H1 (cell line): ENCODE measurements at regions not wholly inside any gene's neighbourhood (a gene's known extent, or its start where the extent isn't known, plus 50 kb on each side); places are given as distances from the start of the nearest gene placed in this dataset.

Experiments
- CTCF ChIA-PET: fragments of 300-600 bp; sonication (Branson Sonifier 250); formaldehyde crosslinking; loops from one replicate; lab custom pipeline; 2021; ENCODE audit not compliant: partially characterized antibody; lab: Charles Lee
- POLR2A ChIA-PET: fragments of 300-600 bp; sonication (Branson Sonifier 250); formaldehyde crosslinking; loops from one replicate; lab custom pipeline; 2021; ENCODE audit warnings: inconsistent platforms; ENCODE audit not compliant: partially characterized antibody; lab: Charles Lee
- DNase-seq, 2 experiments: peaks; one replicate each; pipeline versions ENCODE4 v3.0.0 to v3.0.0-alpha.2; 2010 to 2022; ENCODE audit warnings: low spot score in 2 of 2, low read depth in 1 of 2, mixed read lengths in 1 of 2
- FAIRE-seq: peaks from 2 replicates; lab custom pipeline; 2011; peaks lifted over from hg19 to GRCh38; lab: Jason Lieb, UNC
- H2AFZ ChIP-seq: 2 replicates; pipeline ENCODE4 v1.8.1; 2012; ENCODE audit warnings: low read length, inconsistent platforms
- H2AK5ac ChIP-seq: 2 replicates; pipeline ENCODE4 v1.6.1; 2013; ENCODE audit warnings: low read depth, low read length
- H2BK120ac ChIP-seq: replicated peaks from 2 replicates; pipeline ENCODE3; 2013; ENCODE audit warnings: low read depth, low read length, inconsistent platforms
- H2BK12ac ChIP-seq: 2 replicates; pipeline ENCODE4 v1.6.1; 2013; ENCODE audit warnings: low read depth, low read length
- H2BK15ac ChIP-seq: 2 replicates; pipeline ENCODE4 v1.6.1; 2013; ENCODE audit warnings: low read length
- H2BK20ac ChIP-seq: 2 replicates; pipeline ENCODE4 v1.6.1; 2013; ENCODE audit warnings: low read length
- H2BK5ac ChIP-seq: 2 replicates; pipeline ENCODE4 v1.6.1; 2013; ENCODE audit warnings: low read depth, low read length
- H3K14ac ChIP-seq: 2 replicates; pipeline ENCODE4 v1.6.1; 2013; ENCODE audit warnings: inconsistent platforms; ENCODE audit not compliant: insufficient read length
- H3K18ac ChIP-seq: 2 replicates; pipeline ENCODE4 v1.6.1; 2013; ENCODE audit warnings: low read length; ENCODE audit errors: extremely low read depth
- H3K23ac ChIP-seq: 2 replicates; pipeline ENCODE4 v1.6.1; 2013; ENCODE audit warnings: inconsistent platforms; ENCODE audit not compliant: insufficient read length
- H3K23me2 ChIP-seq: 2 replicates; pipeline ENCODE4 v1.6.1; 2013; ENCODE audit warnings: low read depth, low read length
- H3K27ac ChIP-seq: 2 replicates; pipeline ENCODE4 v1.6.1; 2011; ENCODE audit warnings: low read depth, low read length, inconsistent platforms
- H3K27me3 ChIP-seq, 4 experiments: replicated peaks in 1 of 4; 1 replicate in 1 of 4; 2 replicates in 3 of 4; pipeline versions ENCODE4 v1.6.1 to v1.8.1; 2011 to 2013; ENCODE audit warnings: low read length in 3 of 4, mild to moderate bottlenecking in 3 of 4, inconsistent platforms in 2 of 4, mixed read lengths in 2 of 4, moderate library complexity in 1 of 4; ENCODE audit not compliant: control insufficient read depth in 3 of 4, insufficient read depth in 3 of 4; ENCODE audit errors: extremely low read depth in 1 of 4
- H3K36me3 ChIP-seq, 4 experiments: 2 replicates each; pipeline versions ENCODE4 v1.6.1 to v1.8.1; 2011 to 2013; ENCODE audit warnings: mild to moderate bottlenecking in 4 of 4, low read length in 3 of 4, moderate library complexity in 2 of 4, control low read depth in 1 of 4, inconsistent platforms in 1 of 4; ENCODE audit not compliant: insufficient read depth in 4 of 4, control insufficient read depth in 2 of 4
- H3K4ac ChIP-seq: replicated peaks from 2 replicates; pipeline ENCODE3; 2013; ENCODE audit warnings: low read length, low read depth, mixed read lengths, inconsistent platforms; ENCODE audit not compliant: insufficient read length
- H3K4me1 ChIP-seq, 4 experiments: replicated peaks in 1 of 4; 1 replicate in 1 of 4; 2 replicates in 3 of 4; pipeline versions ENCODE4 v1.6.1 to v1.8.1; 2011 to 2013; ENCODE audit warnings: low read length in 3 of 4, inconsistent platforms in 2 of 4, mixed read lengths in 1 of 4; ENCODE audit not compliant: insufficient read depth in 4 of 4, control insufficient read depth in 3 of 4
- H3K4me2 ChIP-seq, 2 experiments: 2 replicates each; pipeline versions ENCODE4 v1.6.1 to v1.8.1; 2011 to 2013; ENCODE audit warnings: low read depth in 2 of 2, low read length in 2 of 2, control low read depth in 1 of 2, inconsistent platforms in 1 of 2, mild to moderate bottlenecking in 1 of 2; ENCODE audit not compliant: insufficient read depth in 1 of 2
- H3K4me3 ChIP-seq, 4 experiments: fragments of 200-600, 300-600 bp in 1 of 4; sonication (generic), shearing (Covaris generic), sonication (Bioruptor Twin) in 1 of 4; 2 replicates each; pipeline versions ENCODE4 v1.5.1 to v1.8.1; 2011 to 2016; ENCODE audit warnings: low read length in 4 of 4, low read depth in 3 of 4, control low read depth in 2 of 4, inconsistent platforms in 2 of 4, mild to moderate bottlenecking in 2 of 4, mixed read lengths in 1 of 4, moderate library complexity in 1 of 4; ENCODE audit not compliant: insufficient read depth in 2 of 4; ENCODE audit errors: extremely low read depth in 1 of 4
- H3K56ac ChIP-seq: replicated peaks from 2 replicates; pipeline ENCODE3; 2013; ENCODE audit warnings: low read depth, mild to moderate bottlenecking, mixed read lengths, low read length, inconsistent platforms; ENCODE audit not compliant: insufficient read length
- H3K79me1 ChIP-seq: 2 replicates; pipeline ENCODE4 v1.6.1; 2013; ENCODE audit warnings: low read depth, low read length, control low read depth
- H3K79me2 ChIP-seq, 2 experiments: 2 replicates each; pipeline versions ENCODE4 v1.6.1 to v1.8.1; 2012 to 2013; ENCODE audit warnings: low read length in 2 of 2, mild to moderate bottlenecking in 2 of 2, inconsistent platforms in 1 of 2; ENCODE audit not compliant: insufficient read depth in 2 of 2, control insufficient read depth in 1 of 2
- H3K9ac ChIP-seq, 4 experiments: replicated peaks in 1 of 4; 1 replicate in 1 of 4; 2 replicates in 3 of 4; pipeline versions ENCODE4 v1.6.1 to v1.8.1; 2011 to 2013; ENCODE audit warnings: low read depth in 3 of 4, low read length in 3 of 4, control low read depth in 2 of 4, mild to moderate bottlenecking in 2 of 4, moderate library complexity in 2 of 4, inconsistent platforms in 1 of 4; ENCODE audit errors: extremely low read depth in 1 of 4
- H3K9me3 ChIP-seq, 2 experiments: 2 replicates each; pipeline versions ENCODE4 v1.6.1 to v1.8.1; 2012 to 2013; ENCODE audit warnings: mild to moderate bottlenecking in 2 of 2, moderate library complexity in 2 of 2, control low read depth in 1 of 2, inconsistent platforms in 1 of 2, low read depth in 1 of 2, low read length in 1 of 2, mixed read lengths in 1 of 2; ENCODE audit not compliant: insufficient read depth in 2 of 2
- H4K20me1 ChIP-seq, 2 experiments: replicated peaks in 1 of 2; 2 replicates each; pipeline versions ENCODE3 to v1.8.1; 2011 to 2013; ENCODE audit warnings: inconsistent platforms in 2 of 2, low read length in 2 of 2, mild to moderate bottlenecking in 1 of 2; ENCODE audit not compliant: insufficient read depth in 2 of 2, control insufficient read depth in 1 of 2
- H4K5ac ChIP-seq: 2 replicates; pipeline ENCODE4 v1.6.1; 2013; ENCODE audit warnings: low read length, low read depth, mixed read lengths, inconsistent platforms; ENCODE audit not compliant: insufficient read length
- H4K8ac ChIP-seq: 2 replicates; pipeline ENCODE4 v1.8.0; 2013; ENCODE audit warnings: mild to moderate bottlenecking, moderate library complexity, low read length, inconsistent platforms; ENCODE audit not compliant: insufficient read depth; ENCODE audit errors: extremely low read depth
- H4K91ac ChIP-seq: replicated peaks from 2 replicates; pipeline ENCODE3; 2013; ENCODE audit warnings: low read length, mixed read lengths, inconsistent platforms; ENCODE audit not compliant: insufficient read length
- FOSL1 ChIP-seq: IDR thresholded peaks from 2 replicates; pipeline ENCODE4 v1.6.1; 2011; ENCODE audit warnings: mild to moderate bottlenecking, low read depth, low read length, moderate library complexity; ENCODE audit not compliant: insufficient read depth
- KDM5A ChIP-seq: fragments of 200-600 bp; IDR thresholded peaks from 2 replicates; pipeline ENCODE4 v1.7.1; 2012; ENCODE audit warnings: mild to moderate bottlenecking, low read length, inconsistent platforms, mixed read lengths
- SP2 ChIP-seq: IDR thresholded peaks from 2 replicates; pipeline ENCODE4 v1.6.1; 2012; ENCODE audit warnings: mild to moderate bottlenecking, low read length, inconsistent platforms
- WGBS, 2 experiments: shearing (Covaris generic) in 1 of 2; methylation state at CpG; one replicate each; pipeline versions ENCODE4 v1.1.6 to v1.1.7; 2013 to 2015; ENCODE audit warnings: low lambda C conversion rate in 2 of 2, mixed read lengths in 2 of 2, inconsistent platforms in 1 of 2, low coverage in 1 of 2, missing lambda C conversion rate in 1 of 2; ENCODE audit not compliant: insufficient replicate concordance in 2 of 2, insufficient coverage in 1 of 2, insufficient read length in 1 of 2; ENCODE audit errors: extremely low coverage in 1 of 2, missing lambda C conversion rate in 1 of 2; 5-methylcytosine and 5-hydroxymethylcytosine counted together

DNA sequence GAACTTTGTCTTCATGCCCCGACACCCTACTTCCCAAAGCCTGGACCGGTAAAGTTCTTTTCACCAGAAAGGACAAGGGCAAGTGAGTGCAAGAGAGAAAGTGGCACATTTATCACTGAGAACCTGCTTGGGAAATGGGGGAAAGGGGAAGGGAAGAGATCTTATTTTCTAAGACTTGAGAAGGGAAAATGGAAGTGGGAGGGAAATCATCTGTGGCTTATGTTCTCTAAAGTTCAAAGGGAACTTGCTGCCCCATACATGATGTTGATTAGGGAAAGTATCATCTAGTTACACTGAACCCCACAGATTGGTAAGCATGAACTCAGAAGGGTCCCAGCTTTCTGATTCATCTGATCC is 199.5 kb upstream of the LPP start:
- CTCF ChIA-PET, result interaction anchor here (0.7 to 1.0 kb wide), 2 partner anchors 33 to 207 kb away, joined by 3 read pairs; no protein-coding TSS in a partner anchor
- H3K18ac ChIP-seq, result no peak overlapping the region
- H3K4me3 ChIP-seq, result no peak overlapping the region
- H2AK5ac ChIP-seq, result no peak overlapping the region
- H3K9me3 ChIP-seq, result no peaks in the 10 kb centered on the region
- H4K91ac ChIP-seq, result no peak overlapping the region
- H2AFZ ChIP-seq, result no peak overlapping the region
- no peak overlapping the region for H3K23ac ChIP-seq
- H3K27ac ChIP-seq, result no peak overlapping the region
- no peaks in the 10 kb centered on the region for H3K79me2 ChIP-seq
- no peak overlapping the region for H2BK20ac ChIP-seq
- no peaks in the 10 kb centered on the region for H3K79me1 ChIP-seq
- no peak overlapping the region for H3K9ac ChIP-seq
- H2BK12ac ChIP-seq, result no peak overlapping the region
- H4K8ac ChIP-seq, result no peak overlapping the region
- no peak overlapping the region for H2BK15ac ChIP-seq
- no peaks in the 10 kb centered on the region for H4K20me1 ChIP-seq
- no peaks in the 10 kb centered on the region for H3K36me3 ChIP-seq
- H4K5ac ChIP-seq, result no peak overlapping the region
- no peak overlapping the region for H2BK120ac ChIP-seq
- FAIRE-seq, result no peak
- no peak for DNase-seq
- H2BK5ac ChIP-seq, result no peak overlapping the region
- H3K4me1 ChIP-seq, result no peaks in the 10 kb centered on the region
- no peak overlapping the region for H3K56ac ChIP-seq
- 93% methylated on average over 2 of the region's 2 CpGs; no CpG with 5 or more reads in 1 of the 2 experiments for WGBS, 2 experiments
- no peak overlapping the region for H3K14ac ChIP-seq
- no peak overlapping the region for H3K4ac ChIP-seq
- H3K27me3 ChIP-seq, result no peaks in the 10 kb centered on the region
- POLR2A ChIA-PET, result no interaction called here
- H3K23me2 ChIP-seq, result no peaks in the 10 kb centered on the region
- no peak overlapping the region for H3K4me2 ChIP-seq
- TF ChIP-seq FOSL1 (no peak), KDM5A (no peak), SP2 (no peak)
